ENCODE measurements at regions not wholly inside any gene's neighbourhood (a gene's known extent, or its start where the extent isn't known, plus 50 kb on each side); places are given as distances from the start of the nearest gene placed in this dataset.

GRCh38 chr22:47323518-47323917 is 561.1 kb downstream of the TBC1D22A start:
- no peak overlapping the region for H3K4me3 ChIP-seq (ENCODE audit: low read depth, low read length)
- TF ChIP-seq CTCF (IDR thresholded peaks at IDR 0.05; ENCODE audit: low read depth, low read length) (no peak), MAX (IDR thresholded peaks at IDR 0.05; ENCODE audit: low read depth, low read length) (no peak), MYC (IDR thresholded peaks at IDR 0.05; ENCODE audit: low read depth, low read length) (no peak), POLR2A (IDR thresholded peaks at IDR 0.05; ENCODE audit: extremely low read depth, insufficient read length) (no peak)

GRCh38 chr22:47322854-47323253 is 560.4 kb downstream of the TBC1D22A start:
- no peak for TF ChIP-seq CTCF (IDR thresholded peaks at IDR 0.05; ENCODE audit: low read depth, low read length)
- no peak overlapping the region for H3K4me3 ChIP-seq (ENCODE audit: low read depth, low read length)
- no peak for DNase-seq (ENCODE audit: low read depth)

More at GRCh38 chr22:47323518-47323917, 561.1 kb downstream of the TBC1D22A start:
- DNase-seq (ENCODE audit: low read depth): no peak

- DNase-seq (ENCODE audit: low read depth): no peak
- no peak overlapping the region for H3K4me3 ChIP-seq (ENCODE audit: low read depth, low read length)
- TF ChIP-seq MAX (IDR thresholded peaks at IDR 0.05; ENCODE audit: low read depth, low read length) (no peak), MYC (IDR thresholded peaks at IDR 0.05; ENCODE audit: low read depth, low read length) (no peak)
These were observed 558.1 kb downstream of the TBC1D22A start for GRCh38 chr22:47320560-47320959.

- no peak for TF ChIP-seq POLR2A (IDR thresholded peaks at IDR 0.05; ENCODE audit: extremely low read depth, insufficient read length)
- no peak for TF ChIP-seq CTCF (IDR thresholded peaks at IDR 0.05; ENCODE audit: low read depth, low read length)
- no peak for TF ChIP-seq MAX (IDR thresholded peaks at IDR 0.05; ENCODE audit: low read depth, low read length)
- no peak for TF ChIP-seq MYC (IDR thresholded peaks at IDR 0.05; ENCODE audit: low read depth, low read length)
- no peak for DNase-seq (ENCODE audit: low read depth)
- no peak overlapping the region for H3K4me3 ChIP-seq (ENCODE audit: low read depth, low read length)
These were observed 555.7 kb downstream of the TBC1D22A start for GRCh38 chr22:47318041-47318737.

GRCh38 chr22:47315862-47316419 is 553.5 kb downstream of the TBC1D22A start:
- no peak for DNase-seq (ENCODE audit: low read depth)
- TF ChIP-seq CTCF (IDR thresholded peaks at IDR 0.05; ENCODE audit: low read depth, low read length) (no peak), MAX (IDR thresholded peaks at IDR 0.05; ENCODE audit: low read depth, low read length) (no peak), POLR2A (IDR thresholded peaks at IDR 0.05; ENCODE audit: extremely low read depth, insufficient read length) (no peak), MYC (IDR thresholded peaks at IDR 0.05; ENCODE audit: low read depth, low read length) (no peak)
- no peak overlapping the region for H3K4me3 ChIP-seq (ENCODE audit: low read depth, low read length)

- no peak for DNase-seq (ENCODE audit: low read depth)
- no peak for TF ChIP-seq MAX (IDR thresholded peaks at IDR 0.05; ENCODE audit: low read depth, low read length)
- no peak for TF ChIP-seq CTCF (IDR thresholded peaks at IDR 0.05; ENCODE audit: low read depth, low read length)
- TF ChIP-seq POLR2A (IDR thresholded peaks at IDR 0.05; ENCODE audit: extremely low read depth, insufficient read length): no peak
- TF ChIP-seq MYC (IDR thresholded peaks at IDR 0.05; ENCODE audit: low read depth, low read length): no peak
- H3K4me3 ChIP-seq (ENCODE audit: low read depth, low read length): no peak overlapping the region
These were observed 548.2 kb downstream of the TBC1D22A start for GRCh38 chr22:47310601-47311000.

Data from NB4 (cell line).